WTC11 (cell line): ENCODE measurements at regions not wholly inside any gene's neighbourhood (a gene's known extent, or its start where the extent isn't known, plus 50 kb on each side); places are given as distances from the start of the nearest gene placed in this dataset.

Source experiments
- ATAC-seq: fragments of 200-7000 bp; cut with Tn5 transposase; 2 replicates; pipeline ENCODE4 v1.10.0; 2021; ENCODE audit warnings: mild to moderate bottlenecking, moderate library complexity
- CTCF ChIA-PET: fragments of 300-600 bp; sonication (Branson Sonifier 250); formaldehyde crosslinking; loops from one replicate; lab custom pipeline; 2021; ENCODE audit warnings: antibody characterized with exemption; lab: Charles Lee
- POLR2A ChIA-PET: fragments of 350-600 bp; sonication (Branson Sonifier 250); formaldehyde crosslinking; loops from one replicate; lab custom pipeline; 2021; ENCODE audit warnings: antibody characterized with exemption; lab: Charles Lee
- DNase-seq: peaks from one replicate; pipeline ENCODE4 v3.0.0; 2021; ENCODE audit warnings: low spot score
- H3K27ac Mint-ChIP-seq: 2 replicates; pipeline ENCODE4 v1.8.0; 2021; ENCODE audit warnings: mixed read lengths
- H3K27me3 Mint-ChIP-seq: 2 replicates; pipeline ENCODE4 v1.8.0; 2021; ENCODE audit warnings: low read depth, mild to moderate bottlenecking, moderate library complexity, mixed read lengths
- H3K36me3 Mint-ChIP-seq: 2 replicates; pipeline ENCODE4 v1.8.0; 2021; ENCODE audit warnings: mixed read lengths
- H3K4me1 Mint-ChIP-seq: 2 replicates; pipeline ENCODE4 v1.8.0; 2022; ENCODE audit warnings: mixed read lengths
- H3K4me3 Mint-ChIP-seq: 2 replicates; pipeline ENCODE4 v1.8.0; 2021; ENCODE audit warnings: mild to moderate bottlenecking, moderate library complexity, mixed read lengths
- H3K9me3 Mint-ChIP-seq: 2 replicates; pipeline ENCODE4 v1.8.0; 2021; ENCODE audit warnings: mixed read lengths
- ARID4B ChIP-seq: sonication (generic); formaldehyde crosslinking; IDR thresholded peaks from 2 replicates; pipeline ENCODE4 v1.8.0; 2023; ENCODE audit warnings: missing genetic modification reagents, mild to moderate bottlenecking, borderline replicate concordance
- ATF2 ChIP-seq: sonication (generic); formaldehyde crosslinking; IDR thresholded peaks from 2 replicates; pipeline ENCODE4 v1.8.1; 2022; ENCODE audit warnings: low read depth, missing genetic modification reagents, borderline replicate concordance
- ATF6 ChIP-seq: sonication (generic); formaldehyde crosslinking; IDR thresholded peaks from 2 replicates; pipeline ENCODE4 v1.8.1; 2023; ENCODE audit warnings: mild to moderate bottlenecking, missing genetic modification reagents
- CREM ChIP-seq: sonication (generic); formaldehyde crosslinking; IDR thresholded peaks from 2 replicates; pipeline ENCODE4 v1.8.1; 2022; ENCODE audit warnings: mild to moderate bottlenecking, missing genetic modification reagents, moderate library complexity
- E2F1 ChIP-seq: sonication (generic); formaldehyde crosslinking; IDR thresholded peaks from 2 replicates; pipeline ENCODE4 v1.8.0; 2022; ENCODE audit warnings: mild to moderate bottlenecking, missing genetic modification reagents
- E2F5 ChIP-seq: sonication (generic); formaldehyde crosslinking; IDR thresholded peaks from 2 replicates; pipeline ENCODE4 v1.8.1; 2022; ENCODE audit warnings: mild to moderate bottlenecking, moderate library complexity, missing genetic modification reagents
- EMX1 ChIP-seq: fragments of 250-450 bp; sonication (Bioruptor Pico); IDR thresholded peaks from 2 replicates; pipeline ENCODE4 v1.8.0; 2021; ENCODE audit warnings: mild to moderate bottlenecking
- FOXK1 ChIP-seq: sonication (generic); formaldehyde crosslinking; IDR thresholded peaks from 2 replicates; pipeline ENCODE4 v1.8.0; 2022; ENCODE audit warnings: mild to moderate bottlenecking, moderate library complexity, missing genetic modification reagents
- MAX ChIP-seq: sonication (generic); formaldehyde crosslinking; IDR thresholded peaks from 2 replicates; pipeline ENCODE4 v1.8.0; 2022; ENCODE audit warnings: mild to moderate bottlenecking, missing genetic modification reagents
- NR2C2 ChIP-seq: sonication (generic); formaldehyde crosslinking; IDR thresholded peaks from 2 replicates; pipeline ENCODE4 v1.8.0; 2022; ENCODE audit warnings: mild to moderate bottlenecking, missing genetic modification reagents
- PRRX2 ChIP-seq: fragments of 250-450 bp; sonication (Bioruptor Pico); IDR thresholded peaks from 2 replicates; pipeline ENCODE4 v1.8.0; 2021; ENCODE audit warnings: mild to moderate bottlenecking
- SOX15 ChIP-seq: fragments of 250-450 bp; sonication (Bioruptor Pico); IDR thresholded peaks from 2 replicates; pipeline ENCODE4 v1.9.0; 2021; ENCODE audit warnings: mild to moderate bottlenecking
- TEAD1 ChIP-seq: sonication (generic); formaldehyde crosslinking; IDR thresholded peaks from 2 replicates; pipeline ENCODE4 v1.8.0; 2022; ENCODE audit warnings: mild to moderate bottlenecking, missing genetic modification reagents
- TP53 ChIP-seq: sonication (generic); formaldehyde crosslinking; IDR thresholded peaks from 2 replicates; pipeline ENCODE4 v1.8.1; 2023; ENCODE audit warnings: mild to moderate bottlenecking, missing genetic modification reagents
- USF1 ChIP-seq: sonication (generic); formaldehyde crosslinking; IDR thresholded peaks from 2 replicates; pipeline ENCODE4 v1.8.0; 2022; ENCODE audit warnings: mild to moderate bottlenecking, missing genetic modification reagents
- ZBTB21 ChIP-seq: sonication (generic); formaldehyde crosslinking; IDR thresholded peaks from 2 replicates; pipeline ENCODE4 v1.8.1; 2023; ENCODE audit warnings: mild to moderate bottlenecking, missing genetic modification reagents, borderline replicate concordance
- ZBTB43 ChIP-seq: sonication (generic); formaldehyde crosslinking; IDR thresholded peaks from 2 replicates; pipeline ENCODE4 v1.8.1; 2023; ENCODE audit warnings: mild to moderate bottlenecking, missing genetic modification reagents
- ZNF121 ChIP-seq: sonication (generic); formaldehyde crosslinking; IDR thresholded peaks from 2 replicates; pipeline ENCODE4 v1.8.0; 2023; ENCODE audit warnings: missing genetic modification reagents
- ZNF138 ChIP-seq: sonication (generic); formaldehyde crosslinking; conservative IDR thresholded peaks from 2 replicates; pipeline ENCODE4 v1.8.1; 2022; ENCODE audit warnings: mild to moderate bottlenecking, moderate library complexity, missing genetic modification reagents
- ZNF281 ChIP-seq: sonication (generic); formaldehyde crosslinking; IDR thresholded peaks from 2 replicates; pipeline ENCODE4 v1.8.0; 2023; ENCODE audit warnings: mild to moderate bottlenecking, missing genetic modification reagents
- ZNF396 ChIP-seq: fragments of 250-450 bp; sonication (Bioruptor Pico); IDR thresholded peaks from 2 replicates; pipeline ENCODE4 v1.8.0; 2021; ENCODE audit warnings: mild to moderate bottlenecking, moderate library complexity, borderline replicate concordance
- ZNF423 ChIP-seq: fragments of 250-450 bp; sonication (Bioruptor Pico); IDR thresholded peaks from 2 replicates; pipeline ENCODE4 v2.1.2; 2022; ENCODE audit warnings: mild to moderate bottlenecking, moderate library complexity

- TF ChIP-seq ATF2 (no peak), ATF6 (CRISPR knock-in tag) (no peak), ZNF121 (CRISPR knock-in tag) (no peak), SOX15 (CRISPR knock-in tag) (no peak), EMX1 (CRISPR knock-in tag) (no peak), ZNF423 (CRISPR knock-in tag) (no peak), FOXK1 (CRISPR knock-in tag) (no peak), TP53 (CRISPR knock-in tag) (no peak), ZNF138 (no peak), USF1 (CRISPR knock-in tag) (no peak), ZNF396 (CRISPR knock-in tag) (no peak), MAX (CRISPR knock-in tag) (no peak)
Measured at GRCh38 chr1:30600706-30601105, 122.7 kb downstream of the MATN1 start (continued).

- Mint-ChIP-seq H3K36me3 (no peaks in the 10 kb centered on the region), H3K4me1 (0 out of 2 replicates have a peak, but pooled peaks cover 2% of the 10 kb centered on the region), H3K9me3 (peaks cover 16% of the 10 kb centered on the region), H3K27ac (no peak overlapping the region), H3K27me3 (peaks cover 6% of the 10 kb centered on the region; the same call in 1 of the 2 replicates), H3K4me3 (no peak overlapping the region)
- no peak for DNase-seq
- ChIA-PET POLR2A (no interaction called here), CTCF (interaction anchor here (2.3 kb wide), 1 partner anchor 191 kb away, joined by 7 read pairs; no protein-coding TSS in a partner anchor)
- ATAC-seq: no peak
- no peak for TF ChIP-seq SOX15 (CRISPR knock-in tag)
- TF ChIP-seq CREM: no peak
- no peak for TF ChIP-seq ZBTB21 (CRISPR knock-in tag)
- TF ChIP-seq PRRX2: no peak
- TF ChIP-seq ZNF281 (CRISPR knock-in tag): no peak
- TF ChIP-seq USF1 (CRISPR knock-in tag): no peak
- TF ChIP-seq E2F1 (CRISPR knock-in tag): no peak
- no peak for TF ChIP-seq ARID4B (CRISPR knock-in tag)
- no peak for TF ChIP-seq TEAD1 (CRISPR knock-in tag)
- TF ChIP-seq NR2C2: no peak
- no peak for TF ChIP-seq E2F5 (CRISPR knock-in tag)
- no peak for TF ChIP-seq ZBTB43 (CRISPR knock-in tag)
Measured at GRCh38 chr1:30600258-30600657, 123.1 kb downstream of the MATN1 start.
